Natural killer cell treated with Interleukin-12 subunit alpha and Interleukin-12 subunit beta and Interleukin-15 and Interleukin-18, amount 100 ng/mL, for 72 hours (primary cell): ENCODE measurements at regions not wholly inside any gene's neighbourhood (a gene's known extent, or its start where the extent isn't known, plus 50 kb on each side); places are given as distances from the start of the nearest gene placed in this dataset.
A peak's percentile ranks its signal among the peaks of the same experiment; 100 is the strongest.

Source experiments
- ATAC-seq, 2 donors: fragments of 150-1000 bp; cut with Tn5 transposase in 1 of 2; sonication (Bioruptor Pico), chemical (Tn5 transposase) in 1 of 2; 2 replicates each; pipeline ENCODE4 v1.10.0; 2021
- DNase-seq: peaks from one replicate; pipeline ENCODE4 v3.0.0; 2022; ENCODE audit warnings: low spot score
- H3K27ac Mint-ChIP-seq, 2 donors: 1 replicate in 1 of 2; 2 replicates in 1 of 2; pipeline ENCODE4 v1.8.0; 2022; ENCODE audit warnings: mixed read lengths in 2 of 2, mild to moderate bottlenecking in 1 of 2, moderate library complexity in 1 of 2
- H3K27me3 Mint-ChIP-seq, 2 donors: 1 replicate in 1 of 2; 2 replicates in 1 of 2; pipeline ENCODE4 v1.8.0; 2022; ENCODE audit warnings: mixed read lengths in 2 of 2
- H3K36me3 Mint-ChIP-seq: one replicate; pipeline ENCODE4 v1.8.0; 2022; ENCODE audit warnings: mixed read lengths
- H3K4me1 Mint-ChIP-seq, 2 donors: 1 replicate in 1 of 2; 2 replicates in 1 of 2; pipeline ENCODE4 v1.8.0; 2022; ENCODE audit warnings: low read depth in 2 of 2, mixed read lengths in 2 of 2, mild to moderate bottlenecking in 1 of 2
- H3K4me3 Mint-ChIP-seq: one replicate; pipeline ENCODE4 v1.8.0; 2022; ENCODE audit warnings: mixed read lengths
- H3K9me3 Mint-ChIP-seq: 2 replicates; pipeline ENCODE4 v1.8.0; 2022; ENCODE audit warnings: mixed read lengths

GRCh38 chr15:35740761-35741160, 194.8 kb upstream of the DPH6 start:
- H3K27ac Mint-ChIP-seq, result no peak overlapping the region

GRCh38 chr15:35741395-35741794, 195.4 kb upstream of the DPH6 start:
- no peaks in the 10 kb centered on the region for H3K27me3 Mint-ChIP-seq
- no peak overlapping the region for H3K27ac Mint-ChIP-seq
- no peak overlapping the region for H3K4me3 Mint-ChIP-seq

More at GRCh38 chr15:35740761-35741160, 194.8 kb upstream of the DPH6 start:
- Mint-ChIP-seq H3K4me3 (no peak overlapping the region), H3K36me3 (no peaks in the 10 kb centered on the region), H3K9me3 (peaks cover 8% of the 10 kb centered on the region), H3K4me1 (no peaks in the 10 kb centered on the region), H3K27me3 (no peaks in the 10 kb centered on the region)
- DNase-seq (no peak), ATAC-seq (no peak)

GRCh38 chr15:35741881-35742280, 195.9 kb upstream of the DPH6 start:
- no peaks in the 10 kb centered on the region for H3K36me3 Mint-ChIP-seq
- H3K4me3 Mint-ChIP-seq, result no peak overlapping the region
- DNase-seq (no peak), ATAC-seq (no peak)
- H3K27ac Mint-ChIP-seq, result no peak overlapping the region
- no peaks in the 10 kb centered on the region for H3K4me1 Mint-ChIP-seq
- H3K9me3 Mint-ChIP-seq, result peaks cover 11% of the 10 kb centered on the region
- H3K27me3 Mint-ChIP-seq, result no peaks in the 10 kb centered on the region

More at GRCh38 chr15:35741395-35741794, 195.4 kb upstream of the DPH6 start:
- H3K4me1 Mint-ChIP-seq, result no peaks in the 10 kb centered on the region
- H3K9me3 Mint-ChIP-seq, result peaks cover 11% of the 10 kb centered on the region
- no peak for ATAC-seq
- no peaks in the 10 kb centered on the region for H3K36me3 Mint-ChIP-seq
- DNase-seq, result no peak

- no peaks in the 10 kb centered on the region for H3K36me3 Mint-ChIP-seq
- no peak overlapping the region for H3K27ac Mint-ChIP-seq
- DNase-seq, result no peak
Measured at GRCh38 chr15:35743321-35743720, 197.4 kb upstream of the DPH6 start.

GRCh38 chr15:35746121-35746520, 200.2 kb upstream of the DPH6 start:
- Mint-ChIP-seq H3K27me3 (no peaks in the 10 kb centered on the region), H3K4me1 (no peaks in the 10 kb centered on the region), H3K36me3 (no peaks in the 10 kb centered on the region), H3K4me3 (no peak overlapping the region), H3K9me3 (peaks cover 15% of the 10 kb centered on the region), H3K27ac (no peak overlapping the region)
- DNase-seq (no peak), ATAC-seq (no peak)

More at GRCh38 chr15:35743321-35743720, 197.4 kb upstream of the DPH6 start:
- Mint-ChIP-seq H3K4me3 (no peak overlapping the region), H3K9me3 (peaks cover 15% of the 10 kb centered on the region), H3K27me3 (no peaks in the 10 kb centered on the region), H3K4me1 (no peaks in the 10 kb centered on the region)
- ATAC-seq, result no peak

- H3K27ac Mint-ChIP-seq, result no peak overlapping the region
- ATAC-seq, result no peak
- H3K36me3 Mint-ChIP-seq, result no peaks in the 10 kb centered on the region
- peaks cover 9% of the 10 kb centered on the region for H3K9me3 Mint-ChIP-seq
- no peak for DNase-seq
- H3K4me3 Mint-ChIP-seq, result no peak overlapping the region
- no peaks in the 10 kb centered on the region for H3K27me3 Mint-ChIP-seq
- H3K4me1 Mint-ChIP-seq, result no peaks in the 10 kb centered on the region
Measured at GRCh38 chr15:35748105-35748504, 202.1 kb upstream of the DPH6 start.

- Mint-ChIP-seq H3K36me3 (no peaks in the 10 kb centered on the region), H3K4me3 (no peak overlapping the region), H3K27me3 (peaks cover 0 to 5% of the 10 kb centered on the region in 2 donors), H3K9me3 (peaks cover 7% of the 10 kb centered on the region), H3K4me1 (no peaks in the 10 kb centered on the region), H3K27ac (no peak overlapping the region)
- no peak for ATAC-seq
- no peak for DNase-seq
Measured at GRCh38 chr15:35750051-35750450, 204.1 kb upstream of the DPH6 start.

- Mint-ChIP-seq H3K9me3 (peaks cover 5% of the 10 kb centered on the region), H3K4me3 (no peak overlapping the region), H3K27ac (no peak overlapping the region), H3K4me1 (no peaks in the 10 kb centered on the region), H3K36me3 (no peaks in the 10 kb centered on the region), H3K27me3 (peaks cover 0 to 5% of the 10 kb centered on the region in 2 donors)
- DNase-seq (peak; percentile 60), ATAC-seq (no peak)
Measured at GRCh38 chr15:35751413-35752133, 205.6 kb upstream of the DPH6 start.

- ATAC-seq (no peak), DNase-seq (no peak)
- H3K27ac Mint-ChIP-seq, result no peak overlapping the region
- H3K4me1 Mint-ChIP-seq, result no peaks in the 10 kb centered on the region
- H3K36me3 Mint-ChIP-seq, result no peaks in the 10 kb centered on the region
- peaks cover 5% of the 10 kb centered on the region for H3K9me3 Mint-ChIP-seq
- H3K27me3 Mint-ChIP-seq, result peaks cover 0 to 6% of the 10 kb centered on the region in 2 donors
- no peak overlapping the region for H3K4me3 Mint-ChIP-seq
Measured at GRCh38 chr15:35752134-35752466, 206.1 kb upstream of the DPH6 start.

GRCh38 chr15:35753486-35753885, 207.5 kb upstream of the DPH6 start:
- no peaks in the 10 kb centered on the region for H3K9me3 Mint-ChIP-seq
- ATAC-seq (no peak), DNase-seq (no peak)
- no peaks in the 10 kb centered on the region for H3K4me1 Mint-ChIP-seq
- H3K4me3 Mint-ChIP-seq, result no peak overlapping the region
- peaks cover 2 to 14% of the 10 kb centered on the region in 2 donors for H3K27me3 Mint-ChIP-seq
- H3K27ac Mint-ChIP-seq, result no peak overlapping the region
- H3K36me3 Mint-ChIP-seq, result no peaks in the 10 kb centered on the region

- H3K4me3 Mint-ChIP-seq, result no peak overlapping the region
- no peaks in the 10 kb centered on the region for H3K4me1 Mint-ChIP-seq
- no peaks in the 10 kb centered on the region for H3K9me3 Mint-ChIP-seq
- DNase-seq (no peak), ATAC-seq (no peak)
- H3K36me3 Mint-ChIP-seq, result no peaks in the 10 kb centered on the region
- no peak overlapping the region for H3K27ac Mint-ChIP-seq
- H3K27me3 Mint-ChIP-seq, result peaks cover 2 to 14% of the 10 kb centered on the region in 2 donors
Measured at GRCh38 chr15:35755237-35755802, 209.4 kb upstream of the DPH6 start.

- Mint-ChIP-seq H3K4me3 (no peak overlapping the region), H3K27me3 (peaks cover 2 to 14% of the 10 kb centered on the region in 2 donors), H3K36me3 (no peaks in the 10 kb centered on the region), H3K4me1 (no peaks in the 10 kb centered on the region), H3K27ac (no peak overlapping the region), H3K9me3 (no peaks in the 10 kb centered on the region)
- ATAC-seq (no peak), DNase-seq (no peak)
Measured at GRCh38 chr15:35756623-35757022, 210.7 kb upstream of the DPH6 start.

- H3K4me1 Mint-ChIP-seq, result no peaks in the 10 kb centered on the region
- DNase-seq (no peak), ATAC-seq (no peak)
- no peaks in the 10 kb centered on the region for H3K9me3 Mint-ChIP-seq
- no peaks in the 10 kb centered on the region for H3K36me3 Mint-ChIP-seq
- H3K27me3 Mint-ChIP-seq, result peaks cover 2 to 14% of the 10 kb centered on the region in 2 donors
- H3K4me3 Mint-ChIP-seq, result no peak overlapping the region
- no peak overlapping the region for H3K27ac Mint-ChIP-seq
Measured at GRCh38 chr15:35757361-35757760, 211.4 kb upstream of the DPH6 start.

GRCh38 chr15:35757765-35758164, 211.8 kb upstream of the DPH6 start:
- no peak for ATAC-seq
- Mint-ChIP-seq H3K36me3 (no peaks in the 10 kb centered on the region), H3K9me3 (no peaks in the 10 kb centered on the region), H3K27ac (no peak overlapping the region), H3K4me1 (no peaks in the 10 kb centered on the region), H3K27me3 (peaks cover 2 to 14% of the 10 kb centered on the region in 2 donors), H3K4me3 (no peak overlapping the region)
- no peak for DNase-seq
